ENCODE measurements at regions not wholly inside any gene's neighbourhood (a gene's known extent, or its start where the extent isn't known, plus 50 kb on each side); places are given as distances from the start of the nearest gene placed in this dataset.

GRCh38 chr15:88987934-88988671 lies 74.9 kb upstream of the MFGE8 start:
- ChIA-PET POLR2A (no interaction called here), CTCF (interaction anchor here (0.6 to 0.7 kb wide), 2 partner anchors 26 to 57 kb away, joined by 3 read pairs; no protein-coding TSS in a partner anchor)
- H3K36me3 ChIP-seq (ENCODE audit: control insufficient read depth, insufficient read depth, low read length), result no peaks in the 10 kb centered on the region
- in situ Hi-C loops (cut with HindIII; ENCODE audit: low pct_unique_long_range_greater_than_20kb, low sequenced_read_pairs), result no loop called here
- no peaks in the 10 kb centered on the region for H3K9me3 ChIP-seq (ENCODE audit: control insufficient read depth, insufficient read depth, low read depth, low read length)
- ATAC-seq (peak; percentile 45), DNase-seq (ENCODE audit: low read depth, low spot score) (no peak)
- peak overlapping the region; percentile 98 for H3K27ac ChIP-seq (ENCODE audit: low read length)
- peaks cover 55% of the 10 kb centered on the region for H3K4me1 ChIP-seq (ENCODE audit: control insufficient read depth, insufficient read depth, low read length)
- H3K4me3 ChIP-seq (ENCODE audit: low read depth in 2 of 2, low read length in 2 of 2), result no peak overlapping the region
- intact Hi-C loops (cut with micrococcal nuclease; ENCODE audit: unreplicated experiment), result no loop called here
- BruUV-seq (replicated peaks), result no TSS peak
- H3K27me3 ChIP-seq (ENCODE audit: control insufficient read depth, insufficient read depth, low read length), result no peaks in the 10 kb centered on the region
- TF ChIP-seq REST (IDR thresholded peaks at IDR 0.05; ENCODE audit: insufficient read depth in 1 of 2, low read depth in 2 of 2, low read length in 1 of 2) (no peak), TCF7L2 (IDR thresholded peaks at IDR 0.05; ENCODE audit: low read depth, low read length) (no peak), SIN3A (IDR thresholded peaks at IDR 0.05; ENCODE audit: borderline replicate concordance, insufficient read depth, low read depth, low read length) (no peak), POLR2AphosphoS5 (IDR thresholded peaks at IDR 0.05; ENCODE audit: low read depth, low read length) (no peak), CTCF (IDR thresholded peaks at IDR 0.05) (no peak)

- POLR2A ChIA-PET, result interaction anchor here (0.7 kb wide), 2 partner anchors 15 to 64 kb away, joined by 3 to 6 read pairs; no protein-coding TSS in a partner anchor
- no peak for DNase-seq (ENCODE audit: low read depth, low spot score)
Measured at GRCh38 chr15:88989578-88989977, 76.4 kb upstream of the MFGE8 start.

More at GRCh38 chr15:88989578-88989977, 76.4 kb upstream of the MFGE8 start:
- Histone ChIP-seq H3K9me3 (ENCODE audit: control insufficient read depth, insufficient read depth, low read depth, low read length) (no peaks in the 10 kb centered on the region), H3K4me3 (ENCODE audit: low read depth in 2 of 2, low read length in 2 of 2) (no peak overlapping the region), H3K27me3 (ENCODE audit: control insufficient read depth, insufficient read depth, low read length) (no peaks in the 10 kb centered on the region), H3K36me3 (ENCODE audit: control insufficient read depth, insufficient read depth, low read length) (no peaks in the 10 kb centered on the region), H3K4me1 (ENCODE audit: control insufficient read depth, insufficient read depth, low read length) (peaks cover 52% of the 10 kb centered on the region), H3K27ac (ENCODE audit: low read length) (peak overlapping the region; percentile 98)
- in situ Hi-C loops (cut with HindIII; ENCODE audit: low pct_unique_long_range_greater_than_20kb, low sequenced_read_pairs), result no loop called here
- intact Hi-C loops (cut with micrococcal nuclease; ENCODE audit: unreplicated experiment), result no loop called here
- BruUV-seq (replicated peaks), result no TSS peak
- ATAC-seq, result peak; percentile 67
- CTCF ChIA-PET, result interaction anchor here (0.7 kb wide), 1 partner anchor 53 kb away, joined by 5 read pairs; no protein-coding TSS in a partner anchor
- TF ChIP-seq CTCF (IDR thresholded peaks at IDR 0.05) (no peak), POLR2AphosphoS5 (IDR thresholded peaks at IDR 0.05; ENCODE audit: low read depth, low read length) (peak; percentile 61), TCF7L2 (IDR thresholded peaks at IDR 0.05; ENCODE audit: low read depth, low read length) (peak; percentile 71; the same call in 1 of the 2 replicates)

Measured in Panc1 (cell line).